ENCODE measurements at regions not wholly inside any gene's neighbourhood (a gene's known extent, or its start where the extent isn't known, plus 50 kb on each side); places are given as distances from the start of the nearest gene placed in this dataset.

DNA sequence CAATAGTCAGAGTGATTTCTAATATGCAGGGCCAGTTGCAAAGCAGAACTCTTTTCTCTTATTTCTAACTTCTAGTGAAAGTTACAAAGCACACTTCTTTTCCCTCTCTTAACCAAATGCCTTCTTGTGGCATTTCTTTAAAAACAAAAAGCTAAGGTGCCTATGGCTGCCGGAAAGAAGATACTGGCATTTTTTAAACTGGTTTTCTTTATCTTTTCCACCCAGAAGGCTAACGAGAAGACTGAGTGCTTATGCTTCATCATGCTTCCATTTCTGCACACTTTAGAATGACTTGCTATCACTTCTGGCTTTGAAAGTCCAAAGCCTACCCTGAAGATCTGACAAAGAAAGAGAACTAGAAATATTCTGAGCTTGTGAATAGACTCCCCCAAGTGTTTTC is 141.3 kb downstream of the P2RY1 start:
- TF ChIP-seq, protein P1, sequence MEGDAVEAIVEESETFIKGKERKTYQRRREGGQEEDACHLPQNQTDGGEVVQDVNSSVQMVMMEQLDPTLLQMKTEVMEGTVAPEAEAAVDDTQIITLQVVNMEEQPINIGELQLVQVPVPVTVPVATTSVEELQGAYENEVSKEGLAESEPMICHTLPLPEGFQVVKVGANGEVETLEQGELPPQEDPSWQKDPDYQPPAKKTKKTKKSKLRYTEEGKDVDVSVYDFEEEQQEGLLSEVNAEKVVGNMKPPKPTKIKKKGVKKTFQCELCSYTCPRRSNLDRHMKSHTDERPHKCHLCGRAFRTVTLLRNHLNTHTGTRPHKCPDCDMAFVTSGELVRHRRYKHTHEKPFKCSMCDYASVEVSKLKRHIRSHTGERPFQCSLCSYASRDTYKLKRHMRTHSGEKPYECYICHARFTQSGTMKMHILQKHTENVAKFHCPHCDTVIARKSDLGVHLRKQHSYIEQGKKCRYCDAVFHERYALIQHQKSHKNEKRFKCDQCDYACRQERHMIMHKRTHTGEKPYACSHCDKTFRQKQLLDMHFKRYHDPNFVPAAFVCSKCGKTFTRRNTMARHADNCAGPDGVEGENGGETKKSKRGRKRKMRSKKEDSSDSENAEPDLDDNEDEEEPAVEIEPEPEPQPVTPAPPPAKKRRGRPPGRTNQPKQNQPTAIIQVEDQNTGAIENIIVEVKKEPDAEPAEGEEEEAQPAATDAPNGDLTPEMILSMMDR (IDR thresholded peaks at IDR 0.05; ENCODE audit: extremely low read depth in 1 of 2, insufficient read depth in 1 of 2, low read depth in 1 of 2, low read length in 2 of 2), result no peak
- TF ChIP-seq POLR2AphosphoS5 (IDR thresholded peaks at IDR 0.05; ENCODE audit: insufficient read depth, low read depth, low read length), result no peak
- TF ChIP-seq POLR2A (IDR thresholded peaks at IDR 0.05; ENCODE audit: low read depth, low read length), result no peak
- TF ChIP-seq GATA2 (IDR thresholded peaks at IDR 0.05; ENCODE audit: insufficient read depth, insufficient read length, low read depth, low read length), result no peak
